Muscle layer of duodenum (tissue), 2 donors: ENCODE measurements at regions not wholly inside any gene's neighbourhood (a gene's known extent, or its start where the extent isn't known, plus 50 kb on each side); places are given as distances from the start of the nearest gene placed in this dataset.

Experiments
- H3K27ac ChIP-seq: one replicate; pipeline ENCODE4 v1.7.0; 2013; ENCODE audit warnings: mild to moderate bottlenecking, low read length
- H3K27me3 ChIP-seq: one replicate; pipeline ENCODE4 v1.7.0; 2013; ENCODE audit warnings: low read depth, mild to moderate bottlenecking, control low read depth, low read length
- H3K36me3 ChIP-seq, 2 donors: one replicate each; pipeline ENCODE4 v1.7.0; 2013; ENCODE audit warnings: low read length in 2 of 2, control low read depth in 1 of 2, mild to moderate bottlenecking in 1 of 2; ENCODE audit not compliant: insufficient read depth in 2 of 2, control insufficient read depth in 1 of 2
- H3K4me1 ChIP-seq, 2 donors: one replicate each; pipeline ENCODE4 v1.7.0; 2013; ENCODE audit warnings: low read length in 2 of 2, mild to moderate bottlenecking in 2 of 2, control low read depth in 1 of 2, moderate library complexity in 1 of 2; ENCODE audit not compliant: insufficient read depth in 2 of 2, control insufficient read depth in 1 of 2
- H3K4me3 ChIP-seq, 2 donors: one replicate each; pipeline ENCODE4 v1.7.0; 2013; ENCODE audit warnings: low read length in 2 of 2, low read depth in 1 of 2, mild to moderate bottlenecking in 1 of 2
- H3K9me3 ChIP-seq, 2 donors: one replicate each; pipeline ENCODE4 v1.7.0; 2013; ENCODE audit warnings: low read length in 2 of 2, control low read depth in 1 of 2, mild to moderate bottlenecking in 1 of 2; ENCODE audit not compliant: control insufficient read depth in 1 of 2
- donor health status: healthy.

GRCh38 chr10:65559369-65559768, 1366.5 kb upstream of the LRRTM3 start:
- no peak overlapping the region for H3K4me3 ChIP-seq
- no peaks in the 10 kb centered on the region for H3K27me3 ChIP-seq
- peaks cover 0 to 13% of the 10 kb centered on the region in 2 donors for H3K4me1 ChIP-seq
- no peak overlapping the region for H3K27ac ChIP-seq
- H3K9me3 ChIP-seq = no peaks in the 10 kb centered on the region
- H3K36me3 ChIP-seq = no peaks in the 10 kb centered on the region

- Histone ChIP-seq H3K4me3 (no peak overlapping the region), H3K4me1 (peaks cover 0 to 5% of the 10 kb centered on the region in 2 donors), H3K9me3 (no peaks in the 10 kb centered on the region), H3K27ac (no peak overlapping the region), H3K27me3 (no peaks in the 10 kb centered on the region), H3K36me3 (no peaks in the 10 kb centered on the region)
Measured at GRCh38 chr10:65565246-65565645, 1360.6 kb upstream of the LRRTM3 start.

GRCh38 chr10:65566906-65567305, 1358.9 kb upstream of the LRRTM3 start:
- Histone ChIP-seq H3K36me3 (no peaks in the 10 kb centered on the region), H3K9me3 (no peaks in the 10 kb centered on the region), H3K27ac (no peak overlapping the region), H3K4me1 (peaks cover 0 to 3% of the 10 kb centered on the region in 2 donors), H3K27me3 (no peaks in the 10 kb centered on the region), H3K4me3 (no peak overlapping the region)

- peak overlapping the region; percentile 5 for H3K27ac ChIP-seq
- no peaks in the 10 kb centered on the region for H3K9me3 ChIP-seq
- H3K36me3 ChIP-seq = no peaks in the 10 kb centered on the region
- H3K4me3 ChIP-seq = peak overlapping the region; percentile 85 to 87
- H3K27me3 ChIP-seq = no peaks in the 10 kb centered on the region
- H3K4me1 ChIP-seq = peaks cover 0 to 3% of the 10 kb centered on the region in 2 donors
Measured at GRCh38 chr10:65570143-65571010, 1355.5 kb upstream of the LRRTM3 start.

- peak overlapping the region; percentile 85 to 87 for H3K4me3 ChIP-seq
- H3K27me3 ChIP-seq = no peaks in the 10 kb centered on the region
- no peaks in the 10 kb centered on the region for H3K36me3 ChIP-seq
- no peaks in the 10 kb centered on the region for H3K9me3 ChIP-seq
- peaks cover 0 to 3% of the 10 kb centered on the region in 2 donors for H3K4me1 ChIP-seq
- peak overlapping the region; percentile 5 for H3K27ac ChIP-seq
Measured at GRCh38 chr10:65571011-65571570, 1354.7 kb upstream of the LRRTM3 start.

GRCh38 chr10:65581426-65582026, 1344.3 kb upstream of the LRRTM3 start:
- peaks cover 0 to 14% of the 10 kb centered on the region in 2 donors for H3K9me3 ChIP-seq
- no peak overlapping the region for H3K4me3 ChIP-seq
- H3K36me3 ChIP-seq = peaks cover 0 to 8% of the 10 kb centered on the region in 2 donors
- H3K27me3 ChIP-seq = no peaks in the 10 kb centered on the region
- H3K4me1 ChIP-seq = no peaks in the 10 kb centered on the region
- no peak overlapping the region for H3K27ac ChIP-seq

- peaks cover 0 to 6% of the 10 kb centered on the region in 2 donors for H3K36me3 ChIP-seq
- no peak overlapping the region for H3K27ac ChIP-seq
- no peaks in the 10 kb centered on the region for H3K4me1 ChIP-seq
- H3K9me3 ChIP-seq = peaks cover 3 to 5% of the 10 kb centered on the region in 2 donors
- H3K4me3 ChIP-seq = no peak overlapping the region
- H3K27me3 ChIP-seq = no peaks in the 10 kb centered on the region
Measured at GRCh38 chr10:65602182-65602865, 1323.5 kb upstream of the LRRTM3 start.

GRCh38 chr10:65611592-65611991, 1314.2 kb upstream of the LRRTM3 start:
- Histone ChIP-seq H3K4me1 (no peaks in the 10 kb centered on the region), H3K36me3 (peaks cover 0 to 2% of the 10 kb centered on the region in 2 donors), H3K9me3 (peaks cover 0 to 16% of the 10 kb centered on the region in 2 donors), H3K4me3 (no peak overlapping the region), H3K27me3 (no peaks in the 10 kb centered on the region), H3K27ac (no peak overlapping the region)

- no peak overlapping the region for H3K27ac ChIP-seq
- H3K4me3 ChIP-seq = peak overlapping the region in 1 of 2 donors; percentile 13
Measured at GRCh38 chr10:65614956-65615565, 1310.8 kb upstream of the LRRTM3 start.

GRCh38 chr10:65618126-65618525, 1307.7 kb upstream of the LRRTM3 start:
- H3K4me1 ChIP-seq = peaks cover 0 to 3% of the 10 kb centered on the region in 2 donors
- H3K36me3 ChIP-seq = peaks cover 0 to 2% of the 10 kb centered on the region in 2 donors
- peaks cover 0 to 16% of the 10 kb centered on the region in 2 donors for H3K9me3 ChIP-seq
- no peak overlapping the region for H3K4me3 ChIP-seq
- H3K27ac ChIP-seq = no peak overlapping the region
- H3K27me3 ChIP-seq = no peaks in the 10 kb centered on the region

More at GRCh38 chr10:65614956-65615565, 1310.8 kb upstream of the LRRTM3 start:
- Histone ChIP-seq H3K27me3 (no peaks in the 10 kb centered on the region), H3K9me3 (peaks cover 0 to 16% of the 10 kb centered on the region in 2 donors), H3K36me3 (peaks cover 0 to 2% of the 10 kb centered on the region in 2 donors), H3K4me1 (peaks cover 0 to 3% of the 10 kb centered on the region in 2 donors)
